RPMI8226 (cell line): ENCODE measurements at regions not wholly inside any gene's neighbourhood (a gene's known extent, or its start where the extent isn't known, plus 50 kb on each side); places are given as distances from the start of the nearest gene placed in this dataset.
A peak's percentile ranks its signal among the peaks of the same experiment; 100 is the strongest.
"Not testable (repeated sequence)": the region's sequence is repeated elsewhere in the genome, so short reads cannot be mapped to it uniquely, and the experiment has no call there.

Source experiments
- DNase-seq: peaks from one replicate; pipeline ENCODE4 v3.0.0-alpha.2; 2015

DNA sequence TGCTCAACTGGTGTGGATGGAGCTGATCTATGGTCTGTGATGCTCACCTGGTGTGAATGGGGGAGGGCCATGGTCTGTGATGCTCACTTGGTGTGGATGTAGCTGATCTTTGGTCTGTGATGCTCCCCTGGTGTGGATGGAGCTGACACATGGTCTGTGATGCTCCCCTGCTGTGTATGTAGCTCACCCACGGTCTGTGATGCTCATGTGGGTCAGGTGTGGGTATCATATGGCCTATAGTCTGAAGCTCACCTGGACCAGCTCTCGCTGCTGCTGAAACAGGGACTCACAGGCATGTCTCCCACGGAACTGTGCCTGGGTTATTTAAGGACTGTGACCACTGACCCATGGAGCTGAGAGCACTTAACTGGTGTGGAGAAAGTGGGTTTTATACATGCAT is 109.7 kb downstream of the CRLF2 start:
- no peak for DNase-seq

DNA sequence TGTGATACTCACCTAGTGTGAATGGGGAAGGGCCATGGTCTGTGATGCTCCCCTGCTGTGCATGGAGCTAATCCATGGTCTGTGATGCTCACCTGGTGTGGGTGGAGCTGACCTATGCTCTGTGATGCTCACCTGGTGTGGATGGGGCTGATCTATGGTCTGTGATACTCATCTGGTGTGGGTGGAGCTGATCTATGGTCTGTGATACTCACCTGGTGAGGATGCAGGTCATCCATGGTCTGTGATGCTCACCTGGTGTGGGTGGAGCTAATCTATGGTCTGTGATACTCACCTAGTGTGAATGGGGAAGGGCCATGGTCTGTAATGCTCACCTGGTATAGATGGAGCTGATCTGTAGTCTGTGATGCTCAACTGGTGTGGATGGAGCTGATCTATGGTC is 110.2 kb downstream of the CRLF2 start:
- DNase-seq = not testable (repeated sequence)

GRCh38 chrX:1099146-1099770 is 113.2 kb downstream of the CRLF2 start:
- DNase-seq = no peak

- no peak for DNase-seq
Observed at GRCh38 chrX:1097328-1097727, 115.1 kb downstream of the CRLF2 start.

GRCh38 chrX:1094566-1095333 is 117.7 kb downstream of the CRLF2 start:
- no peak for DNase-seq

- peak; percentile 53 for DNase-seq
Observed at GRCh38 chrX:1093586-1094421, 118.6 kb downstream of the CRLF2 start.

- peak; percentile 40 for DNase-seq
Observed at GRCh38 chrX:1093121-1093520, 119.3 kb downstream of the CRLF2 start.

GRCh38 chrX:1086444-1087409 is 125.7 kb downstream of the CRLF2 start:
- no peak for DNase-seq

- not testable (repeated sequence) for DNase-seq
Observed at GRCh38 chrX:1085871-1086270, 126.6 kb downstream of the CRLF2 start.

DNA sequence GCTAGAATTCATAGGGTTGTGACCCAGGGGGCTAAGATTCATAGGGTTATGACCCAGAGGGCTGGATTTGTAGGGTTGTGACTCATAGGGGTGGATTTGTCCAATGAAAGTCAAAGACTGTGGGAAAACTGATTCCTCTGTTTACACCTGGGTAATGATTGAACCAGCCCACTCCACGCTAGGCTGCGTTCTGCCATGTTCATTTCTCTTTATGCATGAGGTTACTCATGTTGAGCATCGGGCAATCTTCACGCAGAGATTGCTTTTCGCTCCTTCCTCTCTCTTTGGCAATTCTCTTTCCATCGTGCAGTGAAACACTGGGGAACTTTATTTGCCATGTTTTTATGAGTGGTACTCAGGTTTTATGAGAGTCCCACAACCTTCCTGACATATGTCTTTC is 127.8 kb downstream of the CRLF2 start:
- DNase-seq = no peak

GRCh38 chrX:1076871-1077651 is 135.4 kb downstream of the CRLF2 start:
- DNase-seq = no peak

- DNase-seq = no peak
Observed at GRCh38 chrX:1075741-1076140, 136.7 kb downstream of the CRLF2 start.

GRCh38 chrX:1075156-1075555 is 137.3 kb downstream of the CRLF2 start:
- DNase-seq = no peak

DNA sequence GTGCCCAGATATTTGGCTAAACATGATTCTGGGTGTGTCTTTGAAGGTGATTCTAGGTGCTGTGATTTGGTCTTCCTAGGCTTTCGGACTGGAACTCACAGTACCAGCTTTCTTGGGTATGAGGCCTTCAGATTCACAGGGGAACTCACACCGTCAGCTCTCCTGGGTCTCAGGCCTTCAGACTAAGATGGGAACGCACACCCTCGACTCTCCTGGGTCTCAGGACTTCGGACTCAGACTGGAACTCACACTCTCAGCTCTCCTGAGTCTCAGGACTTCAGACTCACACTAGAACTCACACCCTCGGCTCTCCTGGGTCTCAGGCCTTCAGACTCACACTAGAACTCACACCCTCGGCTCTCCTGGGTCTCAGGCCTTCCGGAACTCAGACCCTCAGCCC is 137.7 kb downstream of the CRLF2 start:
- DNase-seq = no peak

GRCh38 chrX:1074172-1074571 is 138.3 kb downstream of the CRLF2 start:
- no peak for DNase-seq

GRCh38 chrX:1072637-1073377 is 139.6 kb downstream of the CRLF2 start:
- peak; percentile 19 for DNase-seq

- no peak for DNase-seq
Observed at GRCh38 chrX:1071351-1071750, 141.1 kb downstream of the CRLF2 start.

DNA sequence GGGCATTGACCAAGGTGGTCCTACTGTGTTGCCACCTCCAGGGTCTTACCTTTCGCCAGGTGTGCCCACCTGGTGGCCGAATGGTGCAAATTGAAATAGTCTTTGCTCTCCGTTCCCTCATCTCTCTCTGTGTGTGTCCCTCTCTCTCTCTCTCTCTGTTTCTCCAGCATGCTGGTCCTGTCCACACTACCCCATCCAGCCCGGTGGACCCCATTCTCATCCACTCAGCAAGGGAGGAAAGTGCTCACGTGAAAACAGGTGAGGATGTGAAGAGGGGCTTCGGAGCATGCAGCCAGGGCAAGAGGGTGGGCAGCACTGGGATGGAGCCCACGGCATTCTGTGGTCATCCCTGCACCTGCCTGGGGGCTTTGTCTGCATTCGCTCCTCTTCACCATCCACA is 150.1 kb downstream of the CRLF2 start:
- DNase-seq = no peak

DNA sequence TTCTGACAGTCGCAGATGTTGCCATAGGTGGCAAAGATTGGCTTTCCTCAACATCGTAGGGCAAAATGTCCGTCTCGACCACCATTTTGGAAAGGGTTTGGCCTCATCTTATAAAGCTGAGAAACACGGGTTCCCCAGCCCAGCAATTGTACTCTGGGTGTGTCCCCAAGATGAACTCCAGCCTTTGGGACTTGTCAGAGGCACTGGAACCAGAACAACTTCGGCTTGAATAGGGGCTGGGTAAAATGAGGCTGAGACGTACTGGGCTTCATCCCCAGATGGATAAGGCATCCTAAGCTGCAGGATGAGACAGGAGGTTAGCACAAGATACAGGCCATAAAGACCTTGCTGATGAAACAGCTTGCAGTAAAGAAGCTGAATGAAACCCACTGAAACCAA is 151.9 kb downstream of the CRLF2 start:
- DNase-seq = no peak

DNA sequence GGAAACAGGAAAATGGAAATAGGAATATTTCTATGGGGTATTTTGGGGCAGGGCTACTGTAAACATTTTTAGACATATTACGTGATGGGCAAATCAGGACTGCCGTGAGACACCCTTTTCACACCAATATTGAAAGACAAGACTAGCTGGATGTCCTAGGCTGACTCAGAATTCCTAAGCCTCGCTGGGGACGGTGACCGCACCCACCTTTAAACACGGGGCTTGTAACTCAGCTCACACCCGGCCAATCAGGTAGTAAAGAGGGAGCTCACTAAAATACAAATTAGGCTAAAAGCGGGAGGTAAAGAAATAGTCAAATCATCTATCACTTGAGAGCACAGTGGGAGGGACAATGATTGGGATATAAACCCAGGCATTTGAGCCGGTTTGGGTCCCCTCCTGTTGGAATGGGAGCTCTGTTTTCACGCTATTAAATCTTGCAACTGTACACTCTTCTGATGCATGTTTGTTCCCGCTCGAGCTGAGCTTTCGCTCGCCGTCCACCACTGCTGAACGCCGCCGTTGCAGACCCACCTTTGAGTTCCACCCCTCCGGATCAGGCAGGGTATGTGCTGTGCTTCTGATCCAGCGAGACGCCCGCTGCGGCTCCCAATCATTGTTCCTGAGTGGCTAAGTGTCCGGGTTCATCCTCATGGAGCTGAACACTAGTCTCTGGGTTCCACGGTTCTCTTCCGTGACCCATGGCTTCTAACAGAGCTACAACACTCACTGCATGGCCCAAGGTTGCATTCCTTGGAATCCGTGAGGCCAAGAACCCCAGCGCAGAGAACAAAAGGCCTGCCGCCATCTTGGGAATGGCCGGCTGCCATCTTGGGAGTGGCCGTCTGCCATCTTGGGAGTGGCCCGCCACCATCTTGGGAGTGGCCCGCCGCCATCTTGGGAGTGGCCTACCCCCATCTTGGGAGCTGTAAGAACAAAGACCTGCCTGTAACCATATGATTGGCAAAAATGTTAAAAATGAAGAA is 152.6 kb downstream of the CRLF2 start:
- no peak for DNase-seq
